ENCODE measurements at regions not wholly inside any gene's neighbourhood (a gene's known extent, or its start where the extent isn't known, plus 50 kb on each side); places are given as distances from the start of the nearest gene placed in this dataset.

- H3K4me3 ChIP-seq (ENCODE audit: low read depth, low read length): no peak overlapping the region
- no peak for DNase-seq (ENCODE audit: low read depth)
Observed at GRCh38 chr14:54278087-54278486, 118.7 kb upstream of the CDKN3 start.

DNA sequence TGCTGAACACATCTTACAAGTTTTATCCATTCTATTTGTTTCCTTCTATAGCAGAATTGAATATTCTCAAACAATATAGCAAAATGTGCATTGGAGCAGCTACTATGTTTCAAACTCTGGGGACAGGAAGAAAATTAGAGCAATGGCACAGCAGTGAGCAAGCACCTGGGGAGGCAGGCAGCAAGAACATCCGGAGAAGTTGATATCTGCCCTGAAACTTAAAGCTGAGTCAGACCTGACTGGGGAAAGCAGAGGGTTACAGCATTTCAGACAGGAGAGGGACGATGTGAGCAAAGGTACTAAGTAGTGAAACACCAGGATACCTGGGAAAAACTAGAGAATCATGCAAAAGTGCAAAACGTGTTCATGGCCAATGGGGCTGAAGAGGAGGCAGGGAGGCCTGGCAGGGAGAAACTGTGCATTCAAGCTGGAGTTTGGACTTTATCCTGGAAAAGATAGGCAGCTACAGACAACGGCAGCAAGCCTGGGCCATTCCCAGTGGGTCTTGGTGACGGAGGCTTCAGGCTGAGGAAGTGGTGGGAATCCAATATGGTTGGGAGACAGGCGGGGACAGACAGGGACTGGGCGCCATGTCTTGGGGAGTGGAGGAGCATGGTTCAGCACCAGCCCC, 118.0 kb upstream of the CDKN3 start:
- no peak overlapping the region for H3K4me3 ChIP-seq (ENCODE audit: low read depth, low read length)
- DNase-seq (ENCODE audit: low read depth): no peak
- TF ChIP-seq, protein P1, sequence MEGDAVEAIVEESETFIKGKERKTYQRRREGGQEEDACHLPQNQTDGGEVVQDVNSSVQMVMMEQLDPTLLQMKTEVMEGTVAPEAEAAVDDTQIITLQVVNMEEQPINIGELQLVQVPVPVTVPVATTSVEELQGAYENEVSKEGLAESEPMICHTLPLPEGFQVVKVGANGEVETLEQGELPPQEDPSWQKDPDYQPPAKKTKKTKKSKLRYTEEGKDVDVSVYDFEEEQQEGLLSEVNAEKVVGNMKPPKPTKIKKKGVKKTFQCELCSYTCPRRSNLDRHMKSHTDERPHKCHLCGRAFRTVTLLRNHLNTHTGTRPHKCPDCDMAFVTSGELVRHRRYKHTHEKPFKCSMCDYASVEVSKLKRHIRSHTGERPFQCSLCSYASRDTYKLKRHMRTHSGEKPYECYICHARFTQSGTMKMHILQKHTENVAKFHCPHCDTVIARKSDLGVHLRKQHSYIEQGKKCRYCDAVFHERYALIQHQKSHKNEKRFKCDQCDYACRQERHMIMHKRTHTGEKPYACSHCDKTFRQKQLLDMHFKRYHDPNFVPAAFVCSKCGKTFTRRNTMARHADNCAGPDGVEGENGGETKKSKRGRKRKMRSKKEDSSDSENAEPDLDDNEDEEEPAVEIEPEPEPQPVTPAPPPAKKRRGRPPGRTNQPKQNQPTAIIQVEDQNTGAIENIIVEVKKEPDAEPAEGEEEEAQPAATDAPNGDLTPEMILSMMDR (IDR thresholded peaks at IDR 0.05; ENCODE audit: low read depth, low read length, missing control alignments): no peak

More at GRCh38 chr14:54278087-54278486, 118.7 kb upstream of the CDKN3 start:
- TF ChIP-seq, protein P1 (IDR thresholded peaks at IDR 0.05; ENCODE audit: low read depth, low read length, missing control alignments): no peak

- TF ChIP-seq, protein P1 (IDR thresholded peaks at IDR 0.05; ENCODE audit: low read depth, low read length, missing control alignments): no peak
- DNase-seq (ENCODE audit: low read depth): no peak
- H3K4me3 ChIP-seq (ENCODE audit: low read depth, low read length): no peak overlapping the region
Observed at GRCh38 chr14:54282849-54283248, 114.0 kb upstream of the CDKN3 start.

DNA sequence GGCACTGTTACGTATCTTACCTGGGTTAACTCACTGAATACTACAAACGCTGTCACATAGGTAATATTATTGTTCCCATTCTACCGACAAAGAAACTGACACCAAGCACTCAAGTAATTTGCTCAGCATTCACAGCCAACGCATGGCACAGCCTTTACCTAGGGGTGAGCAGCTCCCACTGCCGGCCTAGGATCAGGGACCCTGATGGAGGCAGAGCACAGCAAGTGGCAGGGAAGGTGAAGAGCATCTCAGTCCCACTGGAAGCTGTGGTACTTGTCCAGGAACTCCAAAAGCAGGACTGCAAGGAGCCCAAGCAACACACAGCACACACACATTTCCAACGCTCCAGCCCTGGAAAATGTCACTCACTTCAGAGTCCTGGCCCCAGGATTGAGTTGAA, 111.8 kb upstream of the CDKN3 start:
- no peak overlapping the region for H3K4me3 ChIP-seq (ENCODE audit: low read depth, low read length)
- DNase-seq (ENCODE audit: low read depth): no peak
- TF ChIP-seq, protein P1 (IDR thresholded peaks at IDR 0.05; ENCODE audit: low read depth, low read length, missing control alignments): no peak

- TF ChIP-seq, protein P1 (IDR thresholded peaks at IDR 0.05; ENCODE audit: low read depth, low read length, missing control alignments): no peak
- no peak for DNase-seq (ENCODE audit: low read depth)
Observed at GRCh38 chr14:54291491-54292191, 105.2 kb upstream of the CDKN3 start.

GRCh38 chr14:54294802-54295201, 102.0 kb upstream of the CDKN3 start:
- TF ChIP-seq, protein P1 (IDR thresholded peaks at IDR 0.05; ENCODE audit: low read depth, low read length, missing control alignments): no peak
- H3K4me3 ChIP-seq (ENCODE audit: low read depth, low read length): no peak overlapping the region
- no peak for DNase-seq (ENCODE audit: low read depth)

More at GRCh38 chr14:54291491-54292191, 105.2 kb upstream of the CDKN3 start:
- no peak overlapping the region for H3K4me3 ChIP-seq (ENCODE audit: low read depth, low read length)

Measured in GM12864 (cell line).